Esophagus muscularis mucosa (tissue), 4 donors: ENCODE measurements at regions not wholly inside any gene's neighbourhood (a gene's known extent, or its start where the extent isn't known, plus 50 kb on each side); places are given as distances from the start of the nearest gene placed in this dataset.

Experiments used
- DNase-seq: peaks from one replicate; pipeline ENCODE4 v3.0.0-alpha.2; 2017; ENCODE audit errors: extremely low spot score
- H3K27ac ChIP-seq, 4 donors: fragments of 200-600 bp; sonication (generic); replicated peaks in 1 of 4; 1 replicate in 3 of 4; 2 replicates in 1 of 4; pipeline ENCODE4 v1.5.1; 2016 to 2019; ENCODE audit warnings: mild to moderate bottlenecking in 1 of 4
- H3K27me3 ChIP-seq, 4 donors: fragments of 200-600 bp; sonication (generic); one replicate each; pipeline versions ENCODE4 v1.5.1 to v1.6.0; 2016 to 2019
- H3K36me3 ChIP-seq, 4 donors: fragments of 200-600 bp; sonication (generic); one replicate each; pipeline ENCODE4 v1.5.1; 2016 to 2019
- H3K4me1 ChIP-seq, 4 donors: fragments of 200-600 bp; sonication (generic); one replicate each; pipeline ENCODE4 v1.5.1; 2016 to 2019
- H3K4me3 ChIP-seq, 4 donors: fragments of 200-600 bp; sonication (generic); 1 replicate in 2 of 4; 2 replicates in 2 of 4; pipeline ENCODE4 v1.5.1; 2016 to 2019; ENCODE audit warnings: mild to moderate bottlenecking in 4 of 4, moderate library complexity in 1 of 4
- H3K9me3 ChIP-seq, 4 donors: fragments of 200-600 bp; sonication (generic); 1 replicate in 3 of 4; 2 replicates in 1 of 4; pipeline ENCODE4 v1.5.1; 2016 to 2019
- CTCF ChIP-seq, 3 experiments: fragments of 200-600 bp in 2 of 3; fragments of 450-650 bp in 1 of 3; sonication (generic) in 2 of 3; IDR thresholded peaks; one replicate each; pipeline ENCODE4 v1.5.1; 2017 to 2019; ENCODE audit warnings: antibody characterized with exemption in 3 of 3, mild to moderate bottlenecking in 2 of 3, moderate library complexity in 1 of 3
- EP300 ChIP-seq: sonication (generic); formaldehyde crosslinking; IDR thresholded peaks from one replicate; pipeline ENCODE4 v1.6.1; 2017; ENCODE audit warnings: antibody characterized with exemption
- POLR2A ChIP-seq: fragments of 450-650 bp; IDR thresholded peaks from one replicate; pipeline ENCODE4 v1.6.1; 2017; ENCODE audit warnings: antibody characterized with exemption, moderate library complexity, mild to moderate bottlenecking, low read depth
- POLR2AphosphoS5 ChIP-seq, 2 donors: sonication (generic); formaldehyde crosslinking; IDR thresholded peaks; one replicate each; pipeline ENCODE4 v1.6.1; 2017; ENCODE audit warnings: antibody characterized with exemption in 2 of 2
- WGBS: methylation state at CpG from one replicate; pipeline ENCODE4 v1.1.5; 2018; 5-methylcytosine and 5-hydroxymethylcytosine counted together
- intact Hi-C: fragments of 100-400 bp; cut with DNase I; formaldehyde crosslinking; loops from one replicate; pipeline ENCODE4 v1.15.1; 2023

GRCh38 chr6:169162752-169163407 lies 90.8 kb downstream of the THBS2 start:
- WGBS = 83% methylated on average over 12 of the region's 12 CpGs
- TF ChIP-seq EP300 (no peak), CTCF (IDR thresholded peaks at IDR 0.05) (no peak), POLR2A (no peak), POLR2AphosphoS5 (IDR thresholded peaks at IDR 0.05) (peak; percentile 45 to 46)
- H3K9me3 ChIP-seq = no peaks in the 10 kb centered on the region
- no peak for DNase-seq
- peak overlapping the region in 3 of 4 donors; percentile 20 to 60 (median 54) for H3K27ac ChIP-seq
- peaks cover 10 to 59% (median 45%) of the 10 kb centered on the region in 4 donors for H3K4me1 ChIP-seq
- no peaks in the 10 kb centered on the region for H3K36me3 ChIP-seq
- intact Hi-C loops = no loop called here
- H3K4me3 ChIP-seq = no peak overlapping the region
- H3K27me3 ChIP-seq = no peaks in the 10 kb centered on the region

GRCh38 chr6:169162249-169162648 lies 91.4 kb downstream of the THBS2 start:
- intact Hi-C loops = no loop called here
- DNase-seq = no peak
- 94% methylated on average over 23 of the region's 23 CpGs for WGBS

GRCh38 chr6:169161572-169162167 lies 92.0 kb downstream of the THBS2 start:
- TF ChIP-seq POLR2A = no peak
- TF ChIP-seq CTCF (IDR thresholded peaks at IDR 0.05) = no peak
- TF ChIP-seq POLR2AphosphoS5 (IDR thresholded peaks at IDR 0.05) = no peak
- TF ChIP-seq EP300 = no peak
- intact Hi-C loops = no loop called here
- Histone ChIP-seq H3K36me3 (no peaks in the 10 kb centered on the region), H3K9me3 (no peaks in the 10 kb centered on the region), H3K4me1 (peaks cover 16 to 72% (median 57%) of the 10 kb centered on the region in 4 donors), H3K4me3 (no peak overlapping the region), H3K27ac (no peak overlapping the region), H3K27me3 (no peaks in the 10 kb centered on the region)
- DNase-seq = peak; percentile 39
- 91% methylated on average over 13 of the region's 13 CpGs for WGBS

More at GRCh38 chr6:169162249-169162648, 91.4 kb downstream of the THBS2 start:
- Histone ChIP-seq H3K27me3 (no peaks in the 10 kb centered on the region), H3K4me1 (peaks cover 16 to 66% (median 51%) of the 10 kb centered on the region in 4 donors), H3K4me3 (no peak overlapping the region), H3K9me3 (no peaks in the 10 kb centered on the region), H3K27ac (peak overlapping the region in 2 of 4 donors; percentile 20 to 54), H3K36me3 (no peaks in the 10 kb centered on the region)
- TF ChIP-seq CTCF (IDR thresholded peaks at IDR 0.05) (no peak), POLR2AphosphoS5 (IDR thresholded peaks at IDR 0.05) (no peak), EP300 (no peak), POLR2A (no peak)

GRCh38 chr6:169160855-169161560 lies 92.6 kb downstream of the THBS2 start:
- intact Hi-C loops = no loop called here
- 83% methylated on average over 15 of the region's 15 CpGs for WGBS
- DNase-seq = peak; percentile 89
- no peaks in the 10 kb centered on the region for H3K36me3 ChIP-seq
- no peak overlapping the region for H3K27ac ChIP-seq
- peaks cover 16 to 78% (median 59%) of the 10 kb centered on the region in 4 donors for H3K4me1 ChIP-seq
- TF ChIP-seq POLR2A (no peak), CTCF (IDR thresholded peaks at IDR 0.05) (no peak), POLR2AphosphoS5 (IDR thresholded peaks at IDR 0.05) (no peak), EP300 (no peak)
- H3K4me3 ChIP-seq = no peak overlapping the region
- H3K9me3 ChIP-seq = no peaks in the 10 kb centered on the region
- no peaks in the 10 kb centered on the region for H3K27me3 ChIP-seq
